Ishikawa (cell line): ENCODE measurements at regions not wholly inside any gene's neighbourhood (a gene's known extent, or its start where the extent isn't known, plus 50 kb on each side); places are given as distances from the start of the nearest gene placed in this dataset.

Source experiments
- CEBPB ChIP-seq: IDR thresholded peaks from 2 replicates; pipeline ENCODE4 v1.6.1; 2012
- EGR1 ChIP-seq: IDR thresholded peaks from 2 replicates; pipeline ENCODE4 v1.6.1; 2012
- EP300 ChIP-seq: IDR thresholded peaks from 2 replicates; pipeline ENCODE4 v1.6.1; 2012; ENCODE audit warnings: borderline replicate concordance
- RAD21 ChIP-seq: IDR thresholded peaks from 2 replicates; pipeline ENCODE4 v1.6.1; 2012; ENCODE audit warnings: low read depth
- TAF1 ChIP-seq: IDR thresholded peaks from 2 replicates; pipeline ENCODE4 v1.6.1; 2012; ENCODE audit warnings: low read depth, mild to moderate bottlenecking
- TEAD4 ChIP-seq: IDR thresholded peaks from 2 replicates; pipeline ENCODE4 v1.6.1; 2012
- YY1 ChIP-seq: IDR thresholded peaks from 2 replicates; pipeline ENCODE4 v1.6.1; 2012; ENCODE audit warnings: low read depth
- ZBTB7A ChIP-seq: IDR thresholded peaks from 2 replicates; pipeline ENCODE4 v1.6.1; 2012; ENCODE audit warnings: low read depth
- TF ChIP-seq, protein P1 (sequence below): IDR thresholded peaks from 2 replicates; pipeline ENCODE4 v1.6.1; 2012
- TF ChIP-seq, protein P2 (sequence below): IDR thresholded peaks from 2 replicates; pipeline ENCODE4 v1.6.1; 2012; ENCODE audit warnings: low read depth, mild to moderate bottlenecking

GRCh38 chr13:34416971-34417380, 525.1 kb upstream of the NBEA start:
- TF ChIP-seq RAD21 (no peak), TEAD4 (no peak), CEBPB (no peak), EP300 (no peak), TAF1 (no peak), EGR1 (no peak), ZBTB7A (no peak), YY1 (no peak)
- TF ChIP-seq, protein P1, sequence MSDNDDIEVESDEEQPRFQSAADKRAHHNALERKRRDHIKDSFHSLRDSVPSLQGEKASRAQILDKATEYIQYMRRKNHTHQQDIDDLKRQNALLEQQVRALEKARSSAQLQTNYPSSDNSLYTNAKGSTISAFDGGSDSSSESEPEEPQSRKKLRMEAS = no peak
- TF ChIP-seq, protein P2, sequence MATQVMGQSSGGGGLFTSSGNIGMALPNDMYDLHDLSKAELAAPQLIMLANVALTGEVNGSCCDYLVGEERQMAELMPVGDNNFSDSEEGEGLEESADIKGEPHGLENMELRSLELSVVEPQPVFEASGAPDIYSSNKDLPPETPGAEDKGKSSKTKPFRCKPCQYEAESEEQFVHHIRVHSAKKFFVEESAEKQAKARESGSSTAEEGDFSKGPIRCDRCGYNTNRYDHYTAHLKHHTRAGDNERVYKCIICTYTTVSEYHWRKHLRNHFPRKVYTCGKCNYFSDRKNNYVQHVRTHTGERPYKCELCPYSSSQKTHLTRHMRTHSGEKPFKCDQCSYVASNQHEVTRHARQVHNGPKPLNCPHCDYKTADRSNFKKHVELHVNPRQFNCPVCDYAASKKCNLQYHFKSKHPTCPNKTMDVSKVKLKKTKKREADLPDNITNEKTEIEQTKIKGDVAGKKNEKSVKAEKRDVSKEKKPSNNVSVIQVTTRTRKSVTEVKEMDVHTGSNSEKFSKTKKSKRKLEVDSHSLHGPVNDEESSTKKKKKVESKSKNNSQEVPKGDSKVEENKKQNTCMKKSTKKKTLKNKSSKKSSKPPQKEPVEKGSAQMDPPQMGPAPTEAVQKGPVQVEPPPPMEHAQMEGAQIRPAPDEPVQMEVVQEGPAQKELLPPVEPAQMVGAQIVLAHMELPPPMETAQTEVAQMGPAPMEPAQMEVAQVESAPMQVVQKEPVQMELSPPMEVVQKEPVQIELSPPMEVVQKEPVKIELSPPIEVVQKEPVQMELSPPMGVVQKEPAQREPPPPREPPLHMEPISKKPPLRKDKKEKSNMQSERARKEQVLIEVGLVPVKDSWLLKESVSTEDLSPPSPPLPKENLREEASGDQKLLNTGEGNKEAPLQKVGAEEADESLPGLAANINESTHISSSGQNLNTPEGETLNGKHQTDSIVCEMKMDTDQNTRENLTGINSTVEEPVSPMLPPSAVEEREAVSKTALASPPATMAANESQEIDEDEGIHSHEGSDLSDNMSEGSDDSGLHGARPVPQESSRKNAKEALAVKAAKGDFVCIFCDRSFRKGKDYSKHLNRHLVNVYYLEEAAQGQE = no peak
